HG03139 (cell line): ENCODE measurements at regions not wholly inside any gene's neighbourhood (a gene's known extent, or its start where the extent isn't known, plus 50 kb on each side); places are given as distances from the start of the nearest gene placed in this dataset.

Experiments
- ATAC-seq: cut with Tn5 transposase; IDR thresholded peaks from one replicate; pipeline ENCODE4 v1.9.1; 2021; ENCODE audit not compliant: unreplicated experiment

- ATAC-seq: no peak
These were observed 361.9 kb downstream of the CYRIA start for GRCh38 chr2:16303761-16304160.

- no peak for ATAC-seq
These were observed 362.4 kb downstream of the CYRIA start for GRCh38 chr2:16303273-16303577.

- no peak for ATAC-seq
These were observed 362.3 kb downstream of the MYCN start for GRCh38 chr2:16302431-16303272.

- no peak for ATAC-seq
These were observed 361.6 kb downstream of the MYCN start for GRCh38 chr2:16301961-16302360.

GRCh38 chr2:16298866-16299265 lies 358.5 kb downstream of the MYCN start:
- ATAC-seq: no peak

- no peak for ATAC-seq
These were observed 356.2 kb downstream of the MYCN start for GRCh38 chr2:16296331-16297250.

- no peak for ATAC-seq
These were observed 355.6 kb downstream of the MYCN start for GRCh38 chr2:16296038-16296290.

- ATAC-seq: no peak
These were observed 354.4 kb downstream of the MYCN start for GRCh38 chr2:16294791-16295190.

- no peak for ATAC-seq
These were observed 353.5 kb downstream of the MYCN start for GRCh38 chr2:16293871-16294270.

- no peak for ATAC-seq
These were observed 353.0 kb downstream of the MYCN start for GRCh38 chr2:16293398-16293797.

GRCh38 chr2:16291731-16292550 lies 351.6 kb downstream of the MYCN start:
- no peak for ATAC-seq

GRCh38 chr2:16291226-16291625 lies 350.9 kb downstream of the MYCN start:
- ATAC-seq: no peak

- ATAC-seq: no peak
These were observed 350.1 kb downstream of the MYCN start for GRCh38 chr2:16290311-16291020.

GRCh38 chr2:16288371-16289112 lies 348.2 kb downstream of the MYCN start:
- ATAC-seq: no peak

- ATAC-seq: no peak
These were observed 347.5 kb downstream of the MYCN start for GRCh38 chr2:16287831-16288230.

GRCh38 chr2:16287281-16287680 lies 346.9 kb downstream of the MYCN start:
- no peak for ATAC-seq

GRCh38 chr2:16285813-16286510 lies 345.6 kb downstream of the MYCN start:
- ATAC-seq: no peak

GRCh38 chr2:16284941-16285625 lies 344.7 kb downstream of the MYCN start:
- no peak for ATAC-seq
